SK-N-SH (cell line): ENCODE measurements at regions not wholly inside any gene's neighbourhood (a gene's known extent, or its start where the extent isn't known, plus 50 kb on each side); places are given as distances from the start of the nearest gene placed in this dataset.

Experiments
- CTCF ChIP-seq: fragments of 200-600 bp; sonication (generic); IDR thresholded peaks from 2 replicates; pipeline ENCODE4 v1.6.1; 2017; ENCODE audit warnings: antibody characterized with exemption, mild to moderate bottlenecking, moderate library complexity
- EP300 ChIP-seq, 2 experiments: IDR thresholded peaks; 2 replicates each; pipeline versions ENCODE4 v1.4.0 to v1.6.1; 2012; ENCODE audit warnings: borderline replicate concordance in 1 of 2, low read depth in 1 of 2, low read length in 1 of 2
- EZH2phosphoT487 ChIP-seq: fragments of 200-600 bp; sonication (generic); IDR thresholded peaks from 2 replicates; pipeline ENCODE4 v1.6.1; 2017; ENCODE audit warnings: low read depth, mixed run types, mild to moderate bottlenecking, antibody characterized with exemption, moderate library complexity, borderline replicate concordance
- GATA2 ChIP-seq: sonication (generic); formaldehyde crosslinking; IDR thresholded peaks from 2 replicates; pipeline ENCODE4 v1.5.0; 2020; ENCODE audit warnings: mild to moderate bottlenecking, missing genetic modification reagents
- RXRA ChIP-seq: IDR thresholded peaks from 2 replicates; pipeline ENCODE4 v1.4.0; 2012; ENCODE audit warnings: low read depth, mild to moderate bottlenecking, borderline replicate concordance
- SIN3A ChIP-seq: IDR thresholded peaks from 2 replicates; pipeline ENCODE4 v1.6.1; 2012; ENCODE audit warnings: low read depth, mild to moderate bottlenecking, low read length, moderate library complexity, borderline replicate concordance
- SMC3 ChIP-seq: IDR thresholded peaks from 2 replicates; pipeline ENCODE4 v1.6.1; 2012; ENCODE audit warnings: low read depth, low read length, improper control_type of control experiment
- ZBTB33 ChIP-seq: IDR thresholded peaks from 2 replicates; pipeline ENCODE4 v1.4.0; 2012; ENCODE audit warnings: low read depth, borderline replicate concordance
- TF ChIP-seq, protein P1 (sequence below): IDR thresholded peaks from 2 replicates; pipeline ENCODE4 v1.6.1; 2012; ENCODE audit warnings: mild to moderate bottlenecking, low read depth, low read length, moderate library complexity

DNA sequence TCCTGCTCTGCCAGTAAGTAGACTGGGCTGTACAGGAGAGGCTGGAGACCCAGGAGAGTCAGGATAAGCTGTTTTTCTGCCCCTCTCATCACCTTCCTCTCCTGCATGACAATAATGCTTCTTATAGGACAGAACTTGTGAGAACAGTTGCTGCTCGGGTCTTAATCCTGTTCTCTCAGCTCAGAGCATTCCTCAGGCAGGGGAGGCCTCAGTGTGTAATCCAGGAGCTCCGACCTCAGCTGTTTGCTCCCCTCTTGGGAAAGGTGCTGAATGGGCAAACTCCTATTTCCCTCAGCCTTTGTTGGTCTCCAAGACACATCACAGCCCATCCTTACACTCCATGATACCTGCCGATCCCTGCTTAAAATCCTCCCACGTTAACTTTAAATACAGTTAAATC, 134.9 kb upstream of the LRFN2 start:
- TF ChIP-seq SMC3 = no peak
- no peak for TF ChIP-seq EP300 (IDR thresholded peaks at IDR 0.05; ENCODE audit: borderline replicate concordance in 1 of 2, low read depth in 1 of 2, low read length in 1 of 2)
- no peak for TF ChIP-seq CTCF
- TF ChIP-seq EZH2phosphoT487 = no peak
- TF ChIP-seq, protein P1, sequence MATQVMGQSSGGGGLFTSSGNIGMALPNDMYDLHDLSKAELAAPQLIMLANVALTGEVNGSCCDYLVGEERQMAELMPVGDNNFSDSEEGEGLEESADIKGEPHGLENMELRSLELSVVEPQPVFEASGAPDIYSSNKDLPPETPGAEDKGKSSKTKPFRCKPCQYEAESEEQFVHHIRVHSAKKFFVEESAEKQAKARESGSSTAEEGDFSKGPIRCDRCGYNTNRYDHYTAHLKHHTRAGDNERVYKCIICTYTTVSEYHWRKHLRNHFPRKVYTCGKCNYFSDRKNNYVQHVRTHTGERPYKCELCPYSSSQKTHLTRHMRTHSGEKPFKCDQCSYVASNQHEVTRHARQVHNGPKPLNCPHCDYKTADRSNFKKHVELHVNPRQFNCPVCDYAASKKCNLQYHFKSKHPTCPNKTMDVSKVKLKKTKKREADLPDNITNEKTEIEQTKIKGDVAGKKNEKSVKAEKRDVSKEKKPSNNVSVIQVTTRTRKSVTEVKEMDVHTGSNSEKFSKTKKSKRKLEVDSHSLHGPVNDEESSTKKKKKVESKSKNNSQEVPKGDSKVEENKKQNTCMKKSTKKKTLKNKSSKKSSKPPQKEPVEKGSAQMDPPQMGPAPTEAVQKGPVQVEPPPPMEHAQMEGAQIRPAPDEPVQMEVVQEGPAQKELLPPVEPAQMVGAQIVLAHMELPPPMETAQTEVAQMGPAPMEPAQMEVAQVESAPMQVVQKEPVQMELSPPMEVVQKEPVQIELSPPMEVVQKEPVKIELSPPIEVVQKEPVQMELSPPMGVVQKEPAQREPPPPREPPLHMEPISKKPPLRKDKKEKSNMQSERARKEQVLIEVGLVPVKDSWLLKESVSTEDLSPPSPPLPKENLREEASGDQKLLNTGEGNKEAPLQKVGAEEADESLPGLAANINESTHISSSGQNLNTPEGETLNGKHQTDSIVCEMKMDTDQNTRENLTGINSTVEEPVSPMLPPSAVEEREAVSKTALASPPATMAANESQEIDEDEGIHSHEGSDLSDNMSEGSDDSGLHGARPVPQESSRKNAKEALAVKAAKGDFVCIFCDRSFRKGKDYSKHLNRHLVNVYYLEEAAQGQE = no peak
- TF ChIP-seq GATA2 (CRISPR knock-in tag) = no peak
- TF ChIP-seq ZBTB33 = no peak
- TF ChIP-seq SIN3A = no peak
- TF ChIP-seq RXRA = no peak
